K562 (cell line): ENCODE measurements at regions not wholly inside any gene's neighbourhood (a gene's known extent, or its start where the extent isn't known, plus 50 kb on each side); places are given as distances from the start of the nearest gene placed in this dataset.

Source experiments
- ATAC-seq: fragments of 200-7000 bp; cut with Tn5 transposase; 3 replicates; pipeline ENCODE4 v1.9.1; 2020; ENCODE audit warnings: moderate library complexity
- BruUV-seq: library from RNA; stranded (reverse); fragments of 400-500 nt; replicated peaks from 2 replicates; lab custom pipeline; 2021; lab: Mats Ljungman, UMichigan
- CTCF ChIA-PET: fragments of 300-600 bp; formaldehyde crosslinking; extraction: SDS; loops from one replicate; lab custom pipeline; 2021; ENCODE audit warnings: low intra/inter-chr PET ratio; lab: Yijun Ruan, JAX
- POLR2A ChIA-PET: fragments of 300-600, 350-650 bp; sonication (Branson Sonifier 250); formaldehyde crosslinking; extraction: SDS; loops from one replicate; lab custom pipeline; 2021; ENCODE audit warnings: antibody characterized with exemption, inconsistent platforms; lab: Yijun Ruan, JAX
- DNase-seq, 4 experiments: peaks; one replicate each; pipeline versions ENCODE4 v3.0.0 to v3.0.0-alpha.2; 2011 to 2018; ENCODE audit warnings: low spot score in 3 of 4, mixed read lengths in 3 of 4; ENCODE audit errors: extremely low read depth in 1 of 4
- FAIRE-seq: peaks from 2 replicates; lab custom pipeline; 2011; peaks lifted over from hg19 to GRCh38; lab: Jason Lieb, UNC
- H2AFZ ChIP-seq: 2 replicates; pipeline ENCODE4 v1.6.0; 2011; ENCODE audit warnings: low read depth, low read length, control low read depth, inconsistent platforms
- H3K27ac ChIP-seq: fragments of 200-600 bp; 3 replicates; pipeline ENCODE4 v1.8.0; 2011; ENCODE audit warnings: low read depth, mild to moderate bottlenecking, control low read depth, inconsistent platforms, low read length, moderate library complexity, mixed read lengths; ENCODE audit errors: extremely low read depth
- H3K27me3 ChIP-seq, 2 experiments: fragments of 300-600 bp in 1 of 2; 2 replicates in 1 of 2; 3 replicates in 1 of 2; pipeline versions ENCODE4 v1.6.0 to v1.8.0; 2011; ENCODE audit warnings: inconsistent platforms in 2 of 2, low read length in 2 of 2, mild to moderate bottlenecking in 1 of 2, mixed read lengths in 1 of 2, moderate library complexity in 1 of 2; ENCODE audit not compliant: control insufficient read depth in 2 of 2, insufficient read depth in 2 of 2
- H3K36me3 ChIP-seq: fragments of 300-600 bp; 3 replicates; pipeline ENCODE4 v1.8.0; 2011; ENCODE audit warnings: mild to moderate bottlenecking, low read length, inconsistent platforms; ENCODE audit not compliant: control insufficient read depth, insufficient read depth
- H3K4me1 ChIP-seq, 2 experiments: fragments of 200-600 bp in 1 of 2; replicated peaks in 1 of 2; 2 replicates in 1 of 2; 3 replicates in 1 of 2; pipeline versions ENCODE4 v1.5.1 to v1.8.0; 2011; ENCODE audit warnings: inconsistent platforms in 2 of 2, low read length in 2 of 2, mild to moderate bottlenecking in 1 of 2, mixed read lengths in 1 of 2, moderate library complexity in 1 of 2; ENCODE audit not compliant: control insufficient read depth in 2 of 2, insufficient read depth in 2 of 2
- H3K4me2 ChIP-seq: 2 replicates; pipeline ENCODE4 v1.6.1; 2011; ENCODE audit warnings: low read length, control low read depth, inconsistent platforms, mixed read lengths; ENCODE audit not compliant: insufficient read depth
- H3K4me3 ChIP-seq: fragments of 200-600 bp; sonication (generic), shearing (Covaris generic); 2 replicates; pipeline ENCODE4 v1.5.1; 2016; ENCODE audit warnings: control low read depth, inconsistent platforms
- H3K79me2 ChIP-seq: fragments of 200-600 bp; 3 replicates; pipeline ENCODE4 v1.8.0; 2011; ENCODE audit warnings: low read length, inconsistent platforms; ENCODE audit not compliant: control insufficient read depth, insufficient read depth
- H3K9ac ChIP-seq, 2 experiments: 2 replicates each; pipeline versions ENCODE4 v1.6.0 to v1.6.1; 2011; ENCODE audit warnings: low read depth in 2 of 2, low read length in 2 of 2, control low read depth in 1 of 2, inconsistent platforms in 1 of 2, mild to moderate bottlenecking in 1 of 2, mixed read lengths in 1 of 2; ENCODE audit not compliant: insufficient read depth in 1 of 2
- H3K9me1 ChIP-seq: one replicate; pipeline ENCODE4 v1.6.0; 2011; ENCODE audit warnings: inconsistent platforms, mild to moderate bottlenecking, low read length, moderate library complexity; ENCODE audit not compliant: control insufficient read depth, insufficient read depth
- H3K9me3 ChIP-seq: replicated peaks from 2 replicates; pipeline ENCODE4 v1.5.1; 2011; ENCODE audit warnings: low read depth, low read length, inconsistent platforms; ENCODE audit not compliant: control insufficient read depth, insufficient read depth
- H4K20me1 ChIP-seq: replicated peaks from 2 replicates; pipeline ENCODE4 v1.6.1; 2011; ENCODE audit warnings: low read length, inconsistent platforms, mixed read lengths; ENCODE audit not compliant: control insufficient read depth, insufficient read depth
- ERF ChIP-seq: fragments of 450-650 bp; formaldehyde crosslinking; IDR thresholded peaks from 2 replicates; pipeline ENCODE4 v1.4.0; 2020; ENCODE audit warnings: mild to moderate bottlenecking, mixed read lengths
- KDM5B ChIP-seq: fragments of 200-600 bp; sonication (generic); IDR thresholded peaks from 2 replicates; pipeline ENCODE4 v1.6.1; 2012; ENCODE audit warnings: low read depth, mild to moderate bottlenecking, moderate library complexity, low read length, control low read depth, inconsistent platforms; ENCODE audit not compliant: insufficient replicate concordance
- MYC ChIP-seq, 2 experiments: fragments of 250-450 bp in 1 of 2; sonication (Bioruptor Pico) in 1 of 2; IDR thresholded peaks; 2 replicates each; pipeline versions ENCODE4 v1.5.1 to v1.6.1; 2012 to 2021; ENCODE audit warnings: low read depth in 2 of 2, borderline replicate concordance in 1 of 2, improper control_type of control experiment in 1 of 2, low read length in 1 of 2, mild to moderate bottlenecking in 1 of 2, moderate library complexity in 1 of 2
- RNF219 ChIP-seq: fragments of 250-450 bp; sonication (Bioruptor Pico); IDR thresholded peaks from 2 replicates; pipeline ENCODE4 v1.5.0; 2022; ENCODE audit warnings: mild to moderate bottlenecking
- SMARCA4 ChIP-seq: fragments of 450-650 bp; IDR thresholded peaks from 2 replicates; pipeline ENCODE4 v1.6.1; 2016
- TCF15 ChIP-seq: fragments of 250-450 bp; sonication (Bioruptor Pico); IDR thresholded peaks from 2 replicates; pipeline ENCODE4 v1.8.0; 2022; ENCODE audit warnings: moderate library complexity, mild to moderate bottlenecking, inconsistent platforms
- TEAD4 ChIP-seq, 2 experiments: sonication (generic) in 1 of 2; formaldehyde crosslinking in 1 of 2; IDR thresholded peaks; 2 replicates each; pipeline versions ENCODE4 v1.6.1 to v1.8.0; 2012 to 2022; ENCODE audit warnings: borderline replicate concordance in 1 of 2, inconsistent platforms in 1 of 2, low read length in 1 of 2, mild to moderate bottlenecking in 1 of 2, missing genetic modification reagents in 1 of 2
- TSHZ1 ChIP-seq: fragments of 250-450 bp; sonication (Bioruptor Pico); IDR thresholded peaks from 2 replicates; pipeline ENCODE4 v1.4.0; 2020; ENCODE audit warnings: mild to moderate bottlenecking, moderate library complexity
- ZNF253 ChIP-seq: fragments of 250-450 bp; sonication (Bioruptor Pico); conservative IDR thresholded peaks from 2 replicates; pipeline ENCODE4 v1.6.1; 2021; ENCODE audit warnings: mild to moderate bottlenecking
- ZNF444 ChIP-seq: fragments of 250-450 bp; sonication (Bioruptor Pico); IDR thresholded peaks from 2 replicates; pipeline ENCODE4 v1.4.0; 2020; ENCODE audit warnings: mild to moderate bottlenecking, moderate library complexity
- WGBS: fragments of 100-300 bp; shearing (Covaris generic); methylation state at CpG from one replicate; pipeline ENCODE4 v1.1.6; 2016; ENCODE audit warnings: low coverage, mixed read lengths; ENCODE audit not compliant: insufficient coverage; ENCODE audit errors: missing lambda C conversion rate; 5-methylcytosine and 5-hydroxymethylcytosine counted together
- in situ Hi-C: fragments of 300-500 bp; cut with MboI; formaldehyde crosslinking; loops from 4 replicates; pipeline ENCODE4 v1.15.0; 2018; ENCODE audit warnings: inconsistent platforms, mixed read lengths
- intact Hi-C: fragments of 100-400 bp; cut with micrococcal nuclease; formaldehyde crosslinking; loops from 2 replicates; pipeline ENCODE4 v1.14.2; 2022

- intact Hi-C loops = no loop called here
- POLR2A ChIA-PET = no interaction called here
- TF ChIP-seq ZNF253 (CRISPR knock-in tag) (no peak), TEAD4 (IDR thresholded peaks at IDR 0.05; ENCODE audit: low read length) (no peak), TEAD4 (CRISPR knock-in tag; IDR thresholded peaks at IDR 0.05; ENCODE audit: borderline replicate concordance) (no peak), SMARCA4 (no peak)
- Histone ChIP-seq H3K4me2 (no peak overlapping the region), H3K9ac (no peak overlapping the region), H3K4me3 (no peak overlapping the region), H3K27ac (no peak overlapping the region), H3K9me1 (no peaks in the 10 kb centered on the region), H3K36me3 (no peaks in the 10 kb centered on the region), H2AFZ (no peak overlapping the region), H3K79me2 (no peaks in the 10 kb centered on the region), H3K4me1 (no peaks in the 10 kb centered on the region), H4K20me1 (no peaks in the 10 kb centered on the region), H3K27me3 (no peaks in the 10 kb centered on the region), H3K9me3 (no peaks in the 10 kb centered on the region)
- FAIRE-seq = no peak
- no peak for DNase-seq
- CTCF ChIA-PET = no interaction called here
- in situ Hi-C loops = no loop called here
- no peak for ATAC-seq
- no TSS peak for BruUV-seq
Observed at GRCh38 chr4:28677808-28678207, 1817.2 kb downstream of the STIM2 start.

GRCh38 chr4:28682847-28683246 is 1822.2 kb downstream of the STIM2 start:
- H3K4me2 ChIP-seq = no peak overlapping the region
- intact Hi-C loops (no loop called here), in situ Hi-C loops (no loop called here)
- no peak for FAIRE-seq
- H3K9ac ChIP-seq = no peak overlapping the region
- H3K9me3 ChIP-seq = no peaks in the 10 kb centered on the region
- ChIA-PET CTCF (no interaction called here), POLR2A (no interaction called here)
- no peaks in the 10 kb centered on the region for H3K36me3 ChIP-seq
- ATAC-seq = no peak
- no peak overlapping the region for H3K27ac ChIP-seq
- no peak for DNase-seq
- no peaks in the 10 kb centered on the region for H3K4me1 ChIP-seq
- 0% methylated on average over 1 of the region's 1 CpG for WGBS
- no peak overlapping the region for H2AFZ ChIP-seq
- no peaks in the 10 kb centered on the region for H3K9me1 ChIP-seq
- H4K20me1 ChIP-seq = no peaks in the 10 kb centered on the region
- H3K4me3 ChIP-seq = no peak overlapping the region
- H3K27me3 ChIP-seq = no peaks in the 10 kb centered on the region
- H3K79me2 ChIP-seq = no peaks in the 10 kb centered on the region
- no TSS peak for BruUV-seq
- TF ChIP-seq ZNF444 (no peak), TSHZ1 (CRISPR knock-in tag) (no peak), RNF219 (CRISPR knock-in tag) (no peak), MYC (IDR thresholded peaks at IDR 0.05; ENCODE audit: low read depth, low read length) (no peak), MYC (CRISPR knock-in tag; IDR thresholded peaks at IDR 0.05; ENCODE audit: borderline replicate concordance, low read depth) (no peak), ERF (CRISPR knock-in tag) (no peak), KDM5B (no peak), TCF15 (CRISPR knock-in tag) (no peak)
